Esophagus muscularis mucosa (tissue), 3 donors: ENCODE measurements at regions not wholly inside any gene's neighbourhood (a gene's known extent, or its start where the extent isn't known, plus 50 kb on each side); places are given as distances from the start of the nearest gene placed in this dataset.
"Not testable (repeated sequence)": the region's sequence is repeated elsewhere in the genome, so short reads cannot be mapped to it uniquely, and the experiment has no call there.

Experiments
- CTCF ChIP-seq, 3 experiments: fragments of 200-600 bp in 2 of 3; fragments of 450-650 bp in 1 of 3; sonication (generic) in 2 of 3; IDR thresholded peaks; one replicate each; pipeline ENCODE4 v1.5.1; 2017 to 2019; ENCODE audit warnings: antibody characterized with exemption in 3 of 3, mild to moderate bottlenecking in 2 of 3, moderate library complexity in 1 of 3
- POLR2A ChIP-seq: fragments of 450-650 bp; IDR thresholded peaks from one replicate; pipeline ENCODE4 v1.6.1; 2017; ENCODE audit warnings: antibody characterized with exemption, moderate library complexity, mild to moderate bottlenecking, low read depth

- TF ChIP-seq CTCF (IDR thresholded peaks at IDR 0.05); POLR2A: not testable (repeated sequence)
These were observed 67.1 kb upstream of the PTPRG start for GRCh38 chr3:61494309-61494708.
